IMR-90 (cell line): ENCODE measurements at regions not wholly inside any gene's neighbourhood (a gene's known extent, or its start where the extent isn't known, plus 50 kb on each side); places are given as distances from the start of the nearest gene placed in this dataset.

Experiments
- ATAC-seq: fragments of 200-7000 bp; cut with Tn5 transposase; 2 replicates; pipeline ENCODE4 v1.9.1; 2020; ENCODE audit warnings: low read depth, mild to moderate bottlenecking, moderate library complexity
- BruUV-seq: library from RNA; stranded (reverse); fragments of 400-500 nt; replicated peaks from 2 replicates; lab custom pipeline; 2021; lab: Mats Ljungman, UMichigan
- CTCF ChIA-PET: fragments of 300-600 bp; formaldehyde crosslinking; extraction: SDS; loops from one replicate; lab custom pipeline; 2021; ENCODE audit warnings: antibody characterized with exemption; lab: Yijun Ruan, JAX
- POLR2A ChIA-PET: fragments of 300-600 bp; sonication (Branson Sonifier 250); formaldehyde crosslinking; loops from one replicate; lab custom pipeline; 2022; ENCODE audit warnings: antibody characterized with exemption; ENCODE audit not compliant: unreplicated experiment; lab: Charles Lee
- DNase-seq: peaks from one replicate; pipeline ENCODE4 v3.0.0; 2013
- H2AFZ ChIP-seq: replicated peaks from 2 replicates; pipeline ENCODE3; 2013; ENCODE audit warnings: low read length, mild to moderate bottlenecking; ENCODE audit not compliant: poor library complexity
- H2AK5ac ChIP-seq: 2 replicates; pipeline ENCODE4 v1.6.1; 2013; ENCODE audit warnings: low read depth, low read length, inconsistent platforms
- H2AK9ac ChIP-seq: replicated peaks from 2 replicates; pipeline ENCODE3; 2013; ENCODE audit warnings: mild to moderate bottlenecking, low read depth, low read length, moderate library complexity; ENCODE audit not compliant: poor library complexity
- H2BK120ac ChIP-seq: 2 replicates; pipeline ENCODE4 v1.6.1; 2013; ENCODE audit warnings: low read depth, low read length, inconsistent platforms
- H2BK15ac ChIP-seq: 3 replicates; pipeline ENCODE4 v1.6.1; 2013; ENCODE audit warnings: low read depth, low read length, inconsistent platforms
- H2BK20ac ChIP-seq: 2 replicates; pipeline ENCODE4 v1.6.1; 2013; ENCODE audit warnings: low read depth, mild to moderate bottlenecking, inconsistent platforms, low read length, moderate library complexity
- H2BK5ac ChIP-seq: 2 replicates; pipeline ENCODE4 v1.6.1; 2013; ENCODE audit warnings: mild to moderate bottlenecking, low read depth, low read length, inconsistent platforms; ENCODE audit not compliant: poor library complexity, severe bottlenecking
- H3K14ac ChIP-seq: replicated peaks from 2 replicates; pipeline ENCODE4 v1.6.1; 2013; ENCODE audit warnings: low read depth, low read length, inconsistent platforms
- H3K18ac ChIP-seq: 2 replicates; pipeline ENCODE4 v1.6.1; 2013; ENCODE audit warnings: low read depth, low read length, control low read depth
- H3K23ac ChIP-seq: 2 replicates; pipeline ENCODE4 v1.6.1; 2013; ENCODE audit warnings: low read depth, low read length, inconsistent platforms
- H3K27ac ChIP-seq: 2 replicates; pipeline ENCODE4 v1.5.1; 2013; ENCODE audit warnings: mild to moderate bottlenecking, control low read depth, low read length; ENCODE audit not compliant: insufficient read depth
- H3K27me3 ChIP-seq: 2 replicates; pipeline ENCODE4 v1.6.1; 2013; ENCODE audit warnings: low read length; ENCODE audit not compliant: control insufficient read depth, insufficient read depth
- H3K36me3 ChIP-seq: 2 replicates; pipeline ENCODE4 v1.6.1; 2013; ENCODE audit warnings: low read length, mixed read lengths; ENCODE audit not compliant: control insufficient read depth, insufficient read depth
- H3K4ac ChIP-seq: 2 replicates; pipeline ENCODE4 v1.6.1; 2013; ENCODE audit warnings: low read depth, low read length, inconsistent platforms
- H3K4me1 ChIP-seq: 2 replicates; pipeline ENCODE4 v1.6.1; 2013; ENCODE audit warnings: low read length, mixed read lengths; ENCODE audit not compliant: control insufficient read depth, insufficient read depth
- H3K4me2 ChIP-seq: 2 replicates; pipeline ENCODE4 v1.6.1; 2013; ENCODE audit warnings: low read depth, mild to moderate bottlenecking, control low read depth, low read length, moderate library complexity
- H3K4me3 ChIP-seq: 2 replicates; pipeline ENCODE4 v1.5.1; 2013; ENCODE audit warnings: low read depth, mild to moderate bottlenecking, control low read depth, low read length, moderate library complexity; ENCODE audit not compliant: insufficient read depth
- H3K56ac ChIP-seq: 2 replicates; pipeline ENCODE4 v1.6.1; 2013; ENCODE audit warnings: low read length, inconsistent platforms; ENCODE audit not compliant: insufficient read depth; ENCODE audit errors: extremely low read depth
- H3K79me1 ChIP-seq, 2 experiments: 2 replicates each; pipeline ENCODE4 v1.6.1; 2013; ENCODE audit warnings: low read length in 2 of 2, inconsistent platforms in 1 of 2, low read depth in 1 of 2
- H3K9ac ChIP-seq: 2 replicates; pipeline ENCODE4 v1.6.1; 2013; ENCODE audit warnings: low read depth, low read length, control low read depth
- H3K9me1 ChIP-seq: 2 replicates; pipeline ENCODE4 v1.6.1; 2013; ENCODE audit warnings: low read length, inconsistent platforms; ENCODE audit not compliant: insufficient read depth
- H3K9me3 ChIP-seq: 2 replicates; pipeline ENCODE4 v1.6.1; 2013; ENCODE audit warnings: low read length; ENCODE audit not compliant: control insufficient read depth, insufficient read depth
- H4K20me1 ChIP-seq: 2 replicates; pipeline ENCODE4 v1.6.1; 2013; ENCODE audit warnings: low read length, inconsistent platforms; ENCODE audit not compliant: insufficient read depth
- H4K5ac ChIP-seq: 2 replicates; pipeline ENCODE4 v1.6.1; 2013; ENCODE audit warnings: mild to moderate bottlenecking, low read depth, low read length, control low read depth
- H4K8ac ChIP-seq, 2 experiments: 2 replicates each; pipeline ENCODE4 v1.6.1; 2013; ENCODE audit warnings: low read depth in 2 of 2, low read length in 2 of 2, control low read depth in 1 of 2, inconsistent platforms in 1 of 2
- H4K91ac ChIP-seq: 2 replicates; pipeline ENCODE4 v1.6.1; 2013; ENCODE audit warnings: low read depth, low read length, inconsistent platforms; ENCODE audit not compliant: insufficient read depth
- CEBPB ChIP-seq: IDR thresholded peaks from 2 replicates; pipeline ENCODE4 v1.6.1; 2012; ENCODE audit warnings: low read depth, low read length, improper control_type of control experiment
- CHD1 ChIP-seq: IDR thresholded peaks from 2 replicates; pipeline ENCODE4 v1.6.1; 2012; ENCODE audit warnings: low read depth, low read length, improper control_type of control experiment
- FOS ChIP-seq: fragments of 150-350 bp; IDR thresholded peaks from 2 replicates; pipeline ENCODE4 v1.6.1; 2016; ENCODE audit warnings: low read depth, low read length
- MAFK ChIP-seq: IDR thresholded peaks from 2 replicates; pipeline ENCODE4 v1.6.1; 2012; ENCODE audit warnings: low read depth, low read length, improper control_type of control experiment
- MAZ ChIP-seq: IDR thresholded peaks from 2 replicates; pipeline ENCODE4 v1.6.1; 2012; ENCODE audit warnings: low read depth, mild to moderate bottlenecking, low read length, improper control_type of control experiment, moderate library complexity, borderline replicate concordance
- MXI1 ChIP-seq: IDR thresholded peaks from 2 replicates; pipeline ENCODE4 v1.6.1; 2012; ENCODE audit warnings: low read depth, mild to moderate bottlenecking, low read length, moderate library complexity, borderline replicate concordance
- NFE2L2 ChIP-seq: fragments of 150-350 bp; IDR thresholded peaks from 2 replicates; pipeline ENCODE4 v1.6.1; 2016; ENCODE audit warnings: low read depth, mild to moderate bottlenecking, low read length
- POLR2A ChIP-seq: IDR thresholded peaks from 2 replicates; pipeline ENCODE4 v1.6.1; 2012; ENCODE audit warnings: mild to moderate bottlenecking, low read depth, low read length
- RAD21 ChIP-seq: IDR thresholded peaks from 2 replicates; pipeline ENCODE4 v1.6.1; 2012; ENCODE audit warnings: low read length, improper control_type of control experiment
- RFX5 ChIP-seq: IDR thresholded peaks from 2 replicates; pipeline ENCODE4 v1.8.0; 2012; ENCODE audit warnings: low read depth, mild to moderate bottlenecking, low read length, moderate library complexity
- SMC3 ChIP-seq: fragments of 150-350 bp; IDR thresholded peaks from 2 replicates; pipeline ENCODE4 v1.6.1; 2016; ENCODE audit warnings: low read depth, mild to moderate bottlenecking, antibody characterized with exemption, low read length, moderate library complexity
- WGBS, 2 experiments: methylation state at CpG; one replicate each; pipeline versions ENCODE4 v1.1.5 to v1.1.7; 2013; ENCODE audit warnings: missing lambda C conversion rate in 2 of 2; ENCODE audit not compliant: insufficient read length in 1 of 2; ENCODE audit errors: extremely low coverage in 2 of 2; 5-methylcytosine and 5-hydroxymethylcytosine counted together
- dilution Hi-C: fragments of 300-500 bp; cut with HindIII; formaldehyde crosslinking; loops from one replicate; pipeline ENCODE4 v1.14.3; 2018; ENCODE audit warnings: low sequenced_read_pairs; ENCODE audit not compliant: unreplicated experiment
- in situ Hi-C: fragments of 300-500 bp; cut with MboI; formaldehyde crosslinking; loops from 3 replicates; pipeline ENCODE4 v1.14.3; 2019; ENCODE audit warnings: low sequenced_read_pairs, inconsistent platforms, mixed read lengths
- intact Hi-C: fragments of 100-400 bp; cut with micrococcal nuclease; formaldehyde crosslinking; loops from 2 replicates; pipeline ENCODE4 v1.10.0; 2022
- TF ChIP-seq, protein P1 (sequence below): fragments of 150-350 bp; IDR thresholded peaks from 2 replicates; pipeline ENCODE4 v1.6.1; 2017; ENCODE audit warnings: mild to moderate bottlenecking, antibody characterized with exemption, low read length, low read depth
- TF ChIP-seq, protein P2 (sequence below): conservative IDR thresholded peaks from 2 replicates; pipeline ENCODE4 v1.5.1; 2012; ENCODE audit warnings: mild to moderate bottlenecking, low read depth, low read length, improper control_type of control experiment

DNA sequence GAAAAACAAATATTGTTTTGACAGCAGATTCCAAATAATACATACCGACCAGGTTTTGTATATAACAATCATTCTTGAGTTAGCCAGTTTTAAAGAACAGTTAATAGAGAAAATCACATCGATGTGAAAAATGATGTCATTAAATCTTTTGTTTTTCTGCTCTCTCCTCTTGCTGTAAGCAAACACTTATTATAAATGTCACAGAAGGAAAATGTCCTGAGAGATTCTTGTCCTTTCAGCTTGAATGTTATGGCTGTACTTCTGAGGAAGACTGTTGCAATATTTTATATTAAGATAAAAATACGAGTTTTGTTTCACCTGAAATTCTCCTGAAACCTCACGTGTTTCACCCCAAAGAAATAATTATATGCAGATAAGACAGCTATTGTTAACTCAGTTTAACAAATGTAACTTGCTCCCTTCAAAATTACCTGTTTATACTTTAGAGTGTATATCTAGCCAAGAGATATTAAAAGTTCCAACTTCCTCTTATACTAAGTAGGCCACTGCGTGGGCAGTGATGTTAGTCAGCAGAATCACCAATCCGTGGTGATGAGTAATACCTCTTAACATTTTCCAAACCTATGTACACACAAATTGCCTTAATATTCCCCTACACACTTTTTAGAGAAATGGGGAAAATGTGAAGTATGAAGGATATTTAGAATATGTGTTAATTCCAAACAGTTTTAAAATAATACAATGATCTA, 1111.4 kb upstream of the CITED2 start:
- Histone ChIP-seq H4K5ac (peak overlapping the region; percentile 67; the same call in 1 of the 2 replicates), H3K27ac (peak overlapping the region; percentile 18; the same call in 1 of the 2 replicates), H4K8ac (peak overlapping the region; percentile 82 to 89), H3K36me3 (no peaks in the 10 kb centered on the region), H2BK120ac (peak overlapping the region; percentile 91), H3K4me1 (peaks cover 11% of the 10 kb centered on the region), H4K20me1 (no peaks in the 10 kb centered on the region), H2BK15ac (peak overlapping the region; percentile 85; the same call in 1 of the 3 replicates), H3K9me1 (no peaks in the 10 kb centered on the region; the same call in none of the 2 replicates), H3K56ac (no peak overlapping the region), H3K27me3 (no peaks in the 10 kb centered on the region), H3K18ac (peak overlapping the region; percentile 81; the same call in 1 of the 2 replicates), H2BK20ac (peak overlapping the region; percentile 70), H2AK5ac (no peak overlapping the region), H3K14ac (peak overlapping the region; percentile 69; the same call in 1 of the 2 replicates), H2AK9ac (no peak overlapping the region), H2BK5ac (peak overlapping the region; percentile 90), H3K79me1 (no peaks in the 10 kb centered on the region), H2AFZ (no peak overlapping the region), H3K23ac (no peak overlapping the region; the same call in 1 of the 2 replicates), H3K4me3 (no peak overlapping the region), H3K4ac (peak overlapping the region; percentile 80; the same call in 1 of the 2 replicates), H3K9ac (no peak overlapping the region; the same call in 1 of the 2 replicates), H3K4me2 (peak overlapping the region; percentile 14; the same call in 1 of the 2 replicates), H4K91ac (peak overlapping the region; percentile 47; the same call in 1 of the 2 replicates), H3K9me3 (peaks cover 6% of the 10 kb centered on the region)
- ChIA-PET POLR2A (no interaction called here), CTCF (no interaction called here)
- ATAC-seq (peak; percentile 92), DNase-seq (peak; percentile 95)
- intact Hi-C loops = loop anchor here (5.0 kb wide), 1 partner anchor 899 kb away; no protein-coding TSS in a partner anchor
- WGBS, 2 experiments = no CpG with 5 or more reads among the region's 6 CpGs
- in situ Hi-C loops = no loop called here
- BruUV-seq = no TSS peak
- no peak for TF ChIP-seq SMC3
- no peak for TF ChIP-seq MAZ
- TF ChIP-seq, protein P1, sequence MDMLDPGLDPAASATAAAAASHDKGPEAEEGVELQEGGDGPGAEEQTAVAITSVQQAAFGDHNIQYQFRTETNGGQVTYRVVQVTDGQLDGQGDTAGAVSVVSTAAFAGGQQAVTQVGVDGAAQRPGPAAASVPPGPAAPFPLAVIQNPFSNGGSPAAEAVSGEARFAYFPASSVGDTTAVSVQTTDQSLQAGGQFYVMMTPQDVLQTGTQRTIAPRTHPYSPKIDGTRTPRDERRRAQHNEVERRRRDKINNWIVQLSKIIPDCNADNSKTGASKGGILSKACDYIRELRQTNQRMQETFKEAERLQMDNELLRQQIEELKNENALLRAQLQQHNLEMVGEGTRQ = no peak
- peak; percentile 67 for TF ChIP-seq NFE2L2
- TF ChIP-seq, protein P2, sequence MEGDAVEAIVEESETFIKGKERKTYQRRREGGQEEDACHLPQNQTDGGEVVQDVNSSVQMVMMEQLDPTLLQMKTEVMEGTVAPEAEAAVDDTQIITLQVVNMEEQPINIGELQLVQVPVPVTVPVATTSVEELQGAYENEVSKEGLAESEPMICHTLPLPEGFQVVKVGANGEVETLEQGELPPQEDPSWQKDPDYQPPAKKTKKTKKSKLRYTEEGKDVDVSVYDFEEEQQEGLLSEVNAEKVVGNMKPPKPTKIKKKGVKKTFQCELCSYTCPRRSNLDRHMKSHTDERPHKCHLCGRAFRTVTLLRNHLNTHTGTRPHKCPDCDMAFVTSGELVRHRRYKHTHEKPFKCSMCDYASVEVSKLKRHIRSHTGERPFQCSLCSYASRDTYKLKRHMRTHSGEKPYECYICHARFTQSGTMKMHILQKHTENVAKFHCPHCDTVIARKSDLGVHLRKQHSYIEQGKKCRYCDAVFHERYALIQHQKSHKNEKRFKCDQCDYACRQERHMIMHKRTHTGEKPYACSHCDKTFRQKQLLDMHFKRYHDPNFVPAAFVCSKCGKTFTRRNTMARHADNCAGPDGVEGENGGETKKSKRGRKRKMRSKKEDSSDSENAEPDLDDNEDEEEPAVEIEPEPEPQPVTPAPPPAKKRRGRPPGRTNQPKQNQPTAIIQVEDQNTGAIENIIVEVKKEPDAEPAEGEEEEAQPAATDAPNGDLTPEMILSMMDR = no peak
- TF ChIP-seq CHD1 = no peak
- 0 out of 2 replicates have a peak, but pooled peaks have one; percentile 12 for TF ChIP-seq CEBPB
- TF ChIP-seq MXI1 = no peak
- peak; percentile 87 for TF ChIP-seq FOS
- TF ChIP-seq MAFK = peak; percentile 68
- no peak for TF ChIP-seq RFX5
- TF ChIP-seq RAD21 = no peak
- no peak for TF ChIP-seq POLR2A
- dilution Hi-C loops = no loop called here
